ENCODE measurements at regions not wholly inside any gene's neighbourhood (a gene's known extent, or its start where the extent isn't known, plus 50 kb on each side); places are given as distances from the start of the nearest gene placed in this dataset.
"Not testable (repeated sequence)": the region's sequence is repeated elsewhere in the genome, so short reads cannot be mapped to it uniquely, and the experiment has no call there.

GRCh38 chr5:11392-11791, 80.6 kb upstream of the PLEKHG4B start:
- not testable (repeated sequence) for TF ChIP-seq CTCF (IDR thresholded peaks at IDR 0.05; ENCODE audit: low read depth, low read length); EZH2phosphoT487 (IDR thresholded peaks at IDR 0.05; ENCODE audit: low read depth)

All from OCI-LY3 (cell line).